ENCODE measurements at regions not wholly inside any gene's neighbourhood (a gene's known extent, or its start where the extent isn't known, plus 50 kb on each side); places are given as distances from the start of the nearest gene placed in this dataset.

- Histone ChIP-seq H3F3A (replicated peaks; ENCODE audit: low read depth) (no peaks in the 10 kb centered on the region), H3K27me3 (ENCODE audit: insufficient read depth) (no peaks in the 10 kb centered on the region), H3K79me2 (replicated peaks; ENCODE audit: insufficient read depth) (no peaks in the 10 kb centered on the region), H3K4me2 (no peak overlapping the region), H3K4me1 (ENCODE audit: insufficient read depth) (0 out of 2 replicates have a peak, but pooled peaks cover 4% of the 10 kb centered on the region), H3K4me3 (no peak overlapping the region), H2AFZ (no peak overlapping the region), H3K27ac (ENCODE audit: low read depth) (no peak overlapping the region), H4K20me1 (replicated peaks; ENCODE audit: insufficient read depth) (no peaks in the 10 kb centered on the region), H3K36me3 (ENCODE audit: insufficient read depth) (no peaks in the 10 kb centered on the region), H3K9me2 (ENCODE audit: insufficient read depth) (no peaks in the 10 kb centered on the region)
- ATAC-seq, result no peak
- peaks cover 4% of the 10 kb centered on the region; the same call in 2 of the 3 replicates for H3K9me3 Mint-ChIP-seq
- H3K27me3 Mint-ChIP-seq (ENCODE audit: insufficient read depth, low read depth, poor library complexity), result peaks cover 6% of the 10 kb centered on the region
- TF ChIP-seq POLR2AphosphoS5 (IDR thresholded peaks at IDR 0.05; ENCODE audit: low read depth) (no peak), ZNF331 (CRISPR knock-in tag; IDR thresholded peaks at IDR 0.05; ENCODE audit: low read depth) (no peak), ETS1 (IDR thresholded peaks at IDR 0.05) (no peak), STAT1 (IDR thresholded peaks at IDR 0.05; ENCODE audit: unreplicated experiment) (no peak), ZNF114 (CRISPR knock-in tag; IDR thresholded peaks at IDR 0.05) (no peak), EZH2phosphoT487 (IDR thresholded peaks at IDR 0.05; ENCODE audit: unreplicated experiment) (no peak)
- TF ChIP-seq, protein P1, sequence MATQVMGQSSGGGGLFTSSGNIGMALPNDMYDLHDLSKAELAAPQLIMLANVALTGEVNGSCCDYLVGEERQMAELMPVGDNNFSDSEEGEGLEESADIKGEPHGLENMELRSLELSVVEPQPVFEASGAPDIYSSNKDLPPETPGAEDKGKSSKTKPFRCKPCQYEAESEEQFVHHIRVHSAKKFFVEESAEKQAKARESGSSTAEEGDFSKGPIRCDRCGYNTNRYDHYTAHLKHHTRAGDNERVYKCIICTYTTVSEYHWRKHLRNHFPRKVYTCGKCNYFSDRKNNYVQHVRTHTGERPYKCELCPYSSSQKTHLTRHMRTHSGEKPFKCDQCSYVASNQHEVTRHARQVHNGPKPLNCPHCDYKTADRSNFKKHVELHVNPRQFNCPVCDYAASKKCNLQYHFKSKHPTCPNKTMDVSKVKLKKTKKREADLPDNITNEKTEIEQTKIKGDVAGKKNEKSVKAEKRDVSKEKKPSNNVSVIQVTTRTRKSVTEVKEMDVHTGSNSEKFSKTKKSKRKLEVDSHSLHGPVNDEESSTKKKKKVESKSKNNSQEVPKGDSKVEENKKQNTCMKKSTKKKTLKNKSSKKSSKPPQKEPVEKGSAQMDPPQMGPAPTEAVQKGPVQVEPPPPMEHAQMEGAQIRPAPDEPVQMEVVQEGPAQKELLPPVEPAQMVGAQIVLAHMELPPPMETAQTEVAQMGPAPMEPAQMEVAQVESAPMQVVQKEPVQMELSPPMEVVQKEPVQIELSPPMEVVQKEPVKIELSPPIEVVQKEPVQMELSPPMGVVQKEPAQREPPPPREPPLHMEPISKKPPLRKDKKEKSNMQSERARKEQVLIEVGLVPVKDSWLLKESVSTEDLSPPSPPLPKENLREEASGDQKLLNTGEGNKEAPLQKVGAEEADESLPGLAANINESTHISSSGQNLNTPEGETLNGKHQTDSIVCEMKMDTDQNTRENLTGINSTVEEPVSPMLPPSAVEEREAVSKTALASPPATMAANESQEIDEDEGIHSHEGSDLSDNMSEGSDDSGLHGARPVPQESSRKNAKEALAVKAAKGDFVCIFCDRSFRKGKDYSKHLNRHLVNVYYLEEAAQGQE (IDR thresholded peaks at IDR 0.05; ENCODE audit: unreplicated experiment), result no peak
- TF ChIP-seq, protein P2, sequence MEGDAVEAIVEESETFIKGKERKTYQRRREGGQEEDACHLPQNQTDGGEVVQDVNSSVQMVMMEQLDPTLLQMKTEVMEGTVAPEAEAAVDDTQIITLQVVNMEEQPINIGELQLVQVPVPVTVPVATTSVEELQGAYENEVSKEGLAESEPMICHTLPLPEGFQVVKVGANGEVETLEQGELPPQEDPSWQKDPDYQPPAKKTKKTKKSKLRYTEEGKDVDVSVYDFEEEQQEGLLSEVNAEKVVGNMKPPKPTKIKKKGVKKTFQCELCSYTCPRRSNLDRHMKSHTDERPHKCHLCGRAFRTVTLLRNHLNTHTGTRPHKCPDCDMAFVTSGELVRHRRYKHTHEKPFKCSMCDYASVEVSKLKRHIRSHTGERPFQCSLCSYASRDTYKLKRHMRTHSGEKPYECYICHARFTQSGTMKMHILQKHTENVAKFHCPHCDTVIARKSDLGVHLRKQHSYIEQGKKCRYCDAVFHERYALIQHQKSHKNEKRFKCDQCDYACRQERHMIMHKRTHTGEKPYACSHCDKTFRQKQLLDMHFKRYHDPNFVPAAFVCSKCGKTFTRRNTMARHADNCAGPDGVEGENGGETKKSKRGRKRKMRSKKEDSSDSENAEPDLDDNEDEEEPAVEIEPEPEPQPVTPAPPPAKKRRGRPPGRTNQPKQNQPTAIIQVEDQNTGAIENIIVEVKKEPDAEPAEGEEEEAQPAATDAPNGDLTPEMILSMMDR (conservative IDR thresholded peaks at IDR 0.05; ENCODE audit: low read depth in 2 of 2), result no peak
- H3K4me3 Mint-ChIP-seq, result no peak overlapping the region
- DNase-seq (ENCODE audit: low spot score), result no peak
- peaks cover 12% of the 10 kb centered on the region; the same call in 2 of the 3 replicates for H3K4me1 Mint-ChIP-seq
- H3K36me3 Mint-ChIP-seq (ENCODE audit: low read depth), result no peaks in the 10 kb centered on the region; the same call in 2 of the 3 replicates
- no peak overlapping the region for H3K27ac Mint-ChIP-seq
These were observed 245.3 kb downstream of the DLL1 start for GRCh38 chr6:170045563-170045960.

Data from GM23338 (cell line).